OCI-LY7 (cell line): ENCODE measurements at regions not wholly inside any gene's neighbourhood (a gene's known extent, or its start where the extent isn't known, plus 50 kb on each side); places are given as distances from the start of the nearest gene placed in this dataset.

Experiments used
- BruUV-seq: library from RNA; stranded (reverse); fragments of 400-500 nt; replicated peaks from 2 replicates; lab custom pipeline; 2021; lab: Mats Ljungman, UMichigan
- CTCF ChIA-PET: fragments of 300-600 bp; sonication (Branson Sonifier 250); formaldehyde crosslinking; loops from one replicate; lab custom pipeline; 2022; ENCODE audit warnings: antibody characterized with exemption; ENCODE audit not compliant: unreplicated experiment; lab: Charles Lee
- POLR2A ChIA-PET: fragments of 300-600 bp; sonication (Branson Sonifier 250); formaldehyde crosslinking; loops from one replicate; lab custom pipeline; 2022; ENCODE audit warnings: antibody characterized with exemption; lab: Charles Lee
- DNase-seq: peaks from one replicate; pipeline ENCODE4 v3.0.0-alpha.2; 2015; ENCODE audit warnings: low spot score
- H2AFZ ChIP-seq: fragments of 200-600 bp; sonication (generic), shearing (Covaris generic); 2 replicates; pipeline ENCODE4 v1.6.1; 2014; ENCODE audit warnings: mild to moderate bottlenecking, antibody characterized with exemption, low read length, moderate library complexity
- H3K27ac ChIP-seq: fragments of 200-600 bp; sonication (generic); 2 replicates; pipeline ENCODE4 v1.5.1; 2014; ENCODE audit warnings: mixed run types, low read depth, mild to moderate bottlenecking, moderate library complexity, low read length, inconsistent platforms; ENCODE audit not compliant: poor library complexity, severe bottlenecking
- H3K36me3 ChIP-seq: fragments of 200-600 bp; sonication (generic); 2 replicates; pipeline ENCODE4 v1.6.1; 2014; ENCODE audit warnings: mild to moderate bottlenecking, antibody characterized with exemption, low read length, moderate library complexity, mixed read lengths; ENCODE audit not compliant: insufficient read depth
- H3K4me1 ChIP-seq: fragments of 200-600 bp; sonication (generic); 2 replicates; pipeline ENCODE4 v1.5.1; 2014; ENCODE audit warnings: mild to moderate bottlenecking, low read length; ENCODE audit not compliant: insufficient read depth, poor library complexity, severe bottlenecking
- H3K4me2 ChIP-seq: fragments of 200-600 bp; sonication (generic); 2 replicates; pipeline ENCODE4 v1.6.1; 2014; ENCODE audit warnings: mild to moderate bottlenecking, low read length
- H3K4me3 ChIP-seq: fragments of 200-600 bp; sonication (generic); 2 replicates; pipeline ENCODE4 v1.5.1; 2014; ENCODE audit warnings: mild to moderate bottlenecking, low read depth, low read length; ENCODE audit not compliant: poor library complexity, severe bottlenecking
- H3K79me2 ChIP-seq: fragments of 200-600 bp; sonication (generic); 2 replicates; pipeline ENCODE4 v1.6.1; 2016; ENCODE audit warnings: low read depth, mild to moderate bottlenecking, low read length, moderate library complexity, mixed read lengths; ENCODE audit not compliant: insufficient read depth
- H3K9me2 ChIP-seq: fragments of 200-600 bp; sonication (generic); 2 replicates; pipeline ENCODE4 v1.6.1; 2016; ENCODE audit warnings: mild to moderate bottlenecking, low read length, mixed read lengths; ENCODE audit not compliant: insufficient read depth
- H3K9me3 ChIP-seq: fragments of 200-600 bp; sonication (generic); 2 replicates; pipeline ENCODE4 v1.6.1; 2014; ENCODE audit warnings: mild to moderate bottlenecking, mixed run types, low read length, mixed read lengths
- H4K20me1 ChIP-seq: fragments of 200-600 bp; sonication (generic); 2 replicates; pipeline ENCODE4 v1.6.1; 2014; ENCODE audit warnings: mild to moderate bottlenecking, antibody characterized with exemption, low read length, moderate library complexity, mixed read lengths; ENCODE audit not compliant: insufficient read depth
- EZH2phosphoT487 ChIP-seq: fragments of 200-600 bp; sonication (generic); IDR thresholded peaks from 2 replicates; pipeline ENCODE4 v1.6.1; 2018; ENCODE audit warnings: low read depth, borderline replicate concordance, mild to moderate bottlenecking, mixed run types, antibody characterized with exemption, low read length, moderate library complexity, mixed read lengths
- intact Hi-C: fragments of 100-400 bp; cut with micrococcal nuclease; formaldehyde crosslinking; loops from one replicate; pipeline ENCODE4 v1.10.0; 2022; ENCODE audit not compliant: unreplicated experiment
- TF ChIP-seq, protein P1 (sequence below): fragments of 200-600 bp; sonication (generic); conservative IDR thresholded peaks from 2 replicates; pipeline ENCODE4 v1.5.1; 2014; ENCODE audit warnings: mild to moderate bottlenecking, antibody characterized with exemption, low read length, moderate library complexity, mixed read lengths

DNA sequence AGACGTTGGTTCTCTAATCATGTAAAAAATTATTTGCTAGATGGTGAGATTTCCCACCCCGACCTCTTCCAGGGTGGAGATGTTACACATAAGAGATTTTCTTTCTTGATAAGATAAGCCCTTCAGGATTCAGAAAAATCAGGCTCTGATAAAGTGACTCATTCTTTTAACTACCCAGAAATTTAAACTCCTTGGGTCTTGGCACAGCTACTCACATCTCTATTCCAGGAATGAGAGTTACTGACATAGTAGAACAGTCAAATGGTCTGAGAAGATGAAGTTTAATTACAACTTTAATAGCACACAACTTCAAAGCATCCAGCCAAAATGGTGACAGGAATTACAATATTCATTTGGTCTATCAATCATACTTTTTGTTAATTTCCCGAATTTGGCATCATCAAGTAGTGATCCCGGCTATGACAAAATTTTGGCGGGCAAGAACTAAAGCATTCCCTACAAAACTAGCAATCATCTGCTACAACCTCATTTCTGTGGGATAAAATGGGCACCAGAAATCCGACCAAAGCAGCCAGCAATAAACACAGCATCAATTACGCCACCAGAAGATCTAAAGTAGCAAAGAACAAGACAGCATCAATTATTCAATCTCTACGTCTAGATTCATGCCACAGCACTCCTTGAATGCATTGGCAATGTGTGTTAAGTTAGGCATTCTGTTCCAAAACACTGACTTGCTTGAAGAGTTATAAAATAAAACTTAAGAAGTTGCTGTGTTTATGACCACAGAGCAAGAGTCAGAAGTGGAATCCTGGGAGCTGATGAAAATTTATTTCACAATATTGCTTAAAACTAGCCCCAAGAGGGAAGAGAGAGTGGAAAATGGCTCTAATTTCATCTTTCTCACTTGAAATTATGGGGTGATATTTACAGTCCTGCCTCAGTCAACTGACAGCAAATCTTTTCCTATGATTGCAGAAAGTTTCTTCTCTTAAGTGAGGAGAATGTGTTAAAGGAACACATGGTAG, 565.7 kb upstream of the ANKRD30A start:
- Histone ChIP-seq H3K36me3 (no peaks in the 10 kb centered on the region), H4K20me1 (no peaks in the 10 kb centered on the region), H2AFZ (no peak overlapping the region), H3K4me2 (no peak overlapping the region), H3K79me2 (no peaks in the 10 kb centered on the region), H3K9me3 (no peaks in the 10 kb centered on the region), H3K4me1 (no peaks in the 10 kb centered on the region), H3K9me2 (no peaks in the 10 kb centered on the region), H3K27ac (no peak overlapping the region), H3K4me3 (no peak overlapping the region)
- TF ChIP-seq EZH2phosphoT487, result no peak
- TF ChIP-seq, protein P1, sequence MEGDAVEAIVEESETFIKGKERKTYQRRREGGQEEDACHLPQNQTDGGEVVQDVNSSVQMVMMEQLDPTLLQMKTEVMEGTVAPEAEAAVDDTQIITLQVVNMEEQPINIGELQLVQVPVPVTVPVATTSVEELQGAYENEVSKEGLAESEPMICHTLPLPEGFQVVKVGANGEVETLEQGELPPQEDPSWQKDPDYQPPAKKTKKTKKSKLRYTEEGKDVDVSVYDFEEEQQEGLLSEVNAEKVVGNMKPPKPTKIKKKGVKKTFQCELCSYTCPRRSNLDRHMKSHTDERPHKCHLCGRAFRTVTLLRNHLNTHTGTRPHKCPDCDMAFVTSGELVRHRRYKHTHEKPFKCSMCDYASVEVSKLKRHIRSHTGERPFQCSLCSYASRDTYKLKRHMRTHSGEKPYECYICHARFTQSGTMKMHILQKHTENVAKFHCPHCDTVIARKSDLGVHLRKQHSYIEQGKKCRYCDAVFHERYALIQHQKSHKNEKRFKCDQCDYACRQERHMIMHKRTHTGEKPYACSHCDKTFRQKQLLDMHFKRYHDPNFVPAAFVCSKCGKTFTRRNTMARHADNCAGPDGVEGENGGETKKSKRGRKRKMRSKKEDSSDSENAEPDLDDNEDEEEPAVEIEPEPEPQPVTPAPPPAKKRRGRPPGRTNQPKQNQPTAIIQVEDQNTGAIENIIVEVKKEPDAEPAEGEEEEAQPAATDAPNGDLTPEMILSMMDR, result no peak
- CTCF ChIA-PET, result no interaction called here
- POLR2A ChIA-PET, result no interaction called here
- DNase-seq, result no peak
- no TSS peak for BruUV-seq
- intact Hi-C loops, result no loop called here

DNA sequence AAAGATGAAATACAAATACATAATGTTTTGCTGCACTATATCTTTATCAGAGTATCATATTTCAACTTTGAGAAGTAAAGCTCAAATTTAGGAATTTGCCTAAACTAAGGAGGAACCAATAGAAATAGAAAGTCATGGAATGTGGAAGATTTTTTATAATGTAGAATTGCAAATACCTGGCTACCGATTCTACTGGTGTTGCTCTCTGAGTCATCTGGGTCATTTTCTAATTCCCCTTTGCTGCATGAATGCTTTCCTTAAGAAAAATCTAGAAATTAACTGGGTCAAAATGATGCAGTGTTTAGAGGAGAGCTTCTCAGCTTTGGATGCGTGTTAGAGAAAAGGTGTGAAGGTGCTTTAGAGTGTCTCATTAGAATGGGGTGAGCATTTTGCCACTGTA, 568.9 kb upstream of the ANKRD30A start:
- BruUV-seq, result no TSS peak
- CTCF ChIA-PET, result no interaction called here
- H3K9me3 ChIP-seq, result no peaks in the 10 kb centered on the region

More for the DNA sequence above, 568.9 kb upstream of the ANKRD30A start:
- no peak overlapping the region for H3K27ac ChIP-seq
- TF ChIP-seq EZH2phosphoT487, result no peak
- TF ChIP-seq, protein P1, result no peak
- no peaks in the 10 kb centered on the region for H3K4me1 ChIP-seq
- no peak for DNase-seq
- no peak overlapping the region for H3K4me2 ChIP-seq
- intact Hi-C loops, result no loop called here
- no peaks in the 10 kb centered on the region for H3K9me2 ChIP-seq
- no peaks in the 10 kb centered on the region for H3K79me2 ChIP-seq
- H3K4me3 ChIP-seq, result no peak overlapping the region
- POLR2A ChIA-PET, result interaction anchor here (1.2 kb wide), 1 partner anchor 22 kb away, joined by 3 read pairs; no protein-coding TSS in a partner anchor
- no peaks in the 10 kb centered on the region for H3K36me3 ChIP-seq
- H2AFZ ChIP-seq, result no peak overlapping the region
- H4K20me1 ChIP-seq, result no peaks in the 10 kb centered on the region
